Mesodermal cell (in vitro differentiated cells): ENCODE measurements at regions not wholly inside any gene's neighbourhood (a gene's known extent, or its start where the extent isn't known, plus 50 kb on each side); places are given as distances from the start of the nearest gene placed in this dataset.
"Not testable (repeated sequence)": the region's sequence is repeated elsewhere in the genome, so short reads cannot be mapped to it uniquely, and the experiment has no call there.

Experiments
- H3K27ac ChIP-seq: 2 replicates; pipeline ENCODE4 v1.7.0; 2013; ENCODE audit warnings: mild to moderate bottlenecking, low read depth, low read length, moderate library complexity; ENCODE audit not compliant: severe bottlenecking
- H3K36me3 ChIP-seq: 2 replicates; pipeline ENCODE4 v1.7.1; 2013; ENCODE audit warnings: mild to moderate bottlenecking, low read length, moderate library complexity; ENCODE audit not compliant: control insufficient read depth, insufficient read depth
- H3K4me1 ChIP-seq: one replicate; pipeline ENCODE4 v1.7.1; 2013; ENCODE audit warnings: mild to moderate bottlenecking, low read length; ENCODE audit not compliant: insufficient read depth, control insufficient read depth, poor library complexity, severe bottlenecking
- H3K4me3 ChIP-seq: 2 replicates; pipeline ENCODE4 v1.7.0; 2013; ENCODE audit warnings: low read length, control low read depth, mild to moderate bottlenecking; ENCODE audit not compliant: insufficient read depth, poor library complexity, severe bottlenecking; ENCODE audit errors: extremely low read depth
- H3K9me3 ChIP-seq: 2 replicates; pipeline ENCODE4 v1.7.1; 2013; ENCODE audit warnings: mild to moderate bottlenecking, low read length, moderate library complexity; ENCODE audit not compliant: control insufficient read depth
- WGBS, 2 experiments: methylation state at CpG; one replicate each; pipeline ENCODE4 v1.1.5; 2013; ENCODE audit warnings: missing lambda C conversion rate in 2 of 2; ENCODE audit not compliant: insufficient coverage in 2 of 2; 5-methylcytosine and 5-hydroxymethylcytosine counted together

GRCh38 chrX:74015379-74016019 lies 163.0 kb upstream of the XIST start:
- 0% methylated on average over 1 of the region's 7 CpGs; no CpG with 5 or more reads in 1 of the 2 experiments for WGBS, 2 experiments

GRCh38 chrX:74009041-74009440 lies 156.5 kb upstream of the XIST start:
- no peak overlapping the region for H3K27ac ChIP-seq

More at GRCh38 chrX:74015379-74016019, 163.0 kb upstream of the XIST start:
- Histone ChIP-seq H3K4me3 (no peak overlapping the region), H3K27ac (no peak overlapping the region), H3K9me3 (no peaks in the 10 kb centered on the region), H3K36me3 (no peaks in the 10 kb centered on the region), H3K4me1 (no peaks in the 10 kb centered on the region)

GRCh38 chrX:73992019-73992418 lies 139.5 kb upstream of the XIST start:
- Histone ChIP-seq H3K4me3 (no peak overlapping the region), H3K4me1 (no peaks in the 10 kb centered on the region), H3K36me3 (peaks cover 24% of the 10 kb centered on the region), H3K9me3 (no peaks in the 10 kb centered on the region), H3K27ac (no peak overlapping the region)
- 95% methylated on average over 4 of the region's 6 CpGs; no CpG with 5 or more reads in 1 of the 2 experiments for WGBS, 2 experiments

More at GRCh38 chrX:74009041-74009440, 156.5 kb upstream of the XIST start:
- Histone ChIP-seq H3K9me3 (no peaks in the 10 kb centered on the region), H3K4me3 (no peak overlapping the region), H3K36me3 (peaks cover 7% of the 10 kb centered on the region), H3K4me1 (no peaks in the 10 kb centered on the region)
- WGBS, 2 experiments = 80% methylated on average over 1 of the region's 2 CpGs; no CpG with 5 or more reads in 1 of the 2 experiments

- Histone ChIP-seq H3K4me1 (no peaks in the 10 kb centered on the region), H3K4me3 (no peak overlapping the region), H3K27ac (no peak overlapping the region), H3K36me3 (peaks cover 22% of the 10 kb centered on the region), H3K9me3 (no peaks in the 10 kb centered on the region)
Measured at GRCh38 chrX:73987166-73987565, 134.7 kb upstream of the XIST start.

DNA sequence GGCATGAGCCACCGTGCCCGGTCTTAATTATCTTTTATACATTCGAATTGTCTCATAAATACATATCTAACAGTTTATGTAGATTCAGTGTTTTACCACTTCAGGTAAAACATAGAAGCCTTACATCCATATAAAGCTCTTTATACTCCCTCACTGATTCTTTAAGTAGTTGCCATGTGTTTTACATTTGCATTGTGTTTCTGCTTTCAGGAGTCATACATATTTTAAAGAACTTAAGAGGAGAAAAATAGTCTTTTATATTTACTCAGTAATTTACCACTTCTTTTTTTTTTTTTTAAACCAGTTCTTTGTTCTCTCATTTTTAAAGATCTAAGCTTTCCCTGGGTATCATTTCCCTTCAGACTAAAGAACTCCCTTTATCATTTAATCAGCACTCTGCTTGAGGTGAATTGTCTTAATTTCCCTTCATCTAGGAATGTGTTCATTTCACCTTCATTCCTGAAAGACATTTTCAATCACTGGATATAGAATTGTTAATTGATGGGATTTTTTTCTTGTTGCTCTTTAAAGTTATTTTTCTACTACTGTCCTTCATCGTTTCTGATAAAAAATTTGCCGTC lies 127.1 kb upstream of the XIST start:
- H3K27ac ChIP-seq = no peak overlapping the region
- H3K36me3 ChIP-seq = peaks cover 16% of the 10 kb centered on the region
- no peak overlapping the region for H3K4me3 ChIP-seq
- WGBS, 2 experiments = no CpG with 5 or more reads among the region's 5 CpGs
- H3K4me1 ChIP-seq = no peaks in the 10 kb centered on the region
- H3K9me3 ChIP-seq = no peaks in the 10 kb centered on the region

GRCh38 chrX:73977542-73978169 lies 125.1 kb upstream of the XIST start:
- WGBS, 2 experiments = no CpG with 5 or more reads among the region's 8 CpGs
- Histone ChIP-seq H3K9me3 (no peaks in the 10 kb centered on the region), H3K4me3 (no peak overlapping the region), H3K4me1 (no peaks in the 10 kb centered on the region), H3K27ac (no peak overlapping the region), H3K36me3 (peaks cover 7% of the 10 kb centered on the region)

DNA sequence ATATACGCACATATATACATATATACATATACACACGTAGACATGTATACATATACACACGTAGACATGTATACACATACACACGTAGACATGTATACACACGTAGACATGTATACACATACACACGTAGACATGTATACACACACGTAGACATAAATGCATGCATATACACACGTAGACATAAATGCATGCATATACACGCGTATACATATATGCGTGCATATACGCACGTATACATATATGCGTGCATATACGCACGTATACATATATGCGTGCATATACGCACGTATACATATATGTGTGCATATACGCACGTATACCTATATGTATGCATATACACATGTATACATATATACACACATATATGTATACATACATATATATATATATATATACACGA lies 114.9 kb upstream of the XIST start:
- WGBS, 2 experiments = 94 to 96% methylated on average over 8 to 16 of the region's 22 CpGs
- not testable (repeated sequence) for H3K9me3 ChIP-seq, H3K4me1 ChIP-seq, H3K27ac ChIP-seq, H3K4me3 ChIP-seq
- H3K36me3 ChIP-seq = peaks cover 23% of the 10 kb centered on the region

- no peaks in the 10 kb centered on the region for H3K9me3 ChIP-seq
- H3K4me1 ChIP-seq = no peaks in the 10 kb centered on the region
- no peak overlapping the region for H3K27ac ChIP-seq
- WGBS, 2 experiments = 50% methylated on average over 1 of the region's 2 CpGs; no CpG with 5 or more reads in 1 of the 2 experiments
- no peak overlapping the region for H3K4me3 ChIP-seq
- H3K36me3 ChIP-seq = peaks cover 22% of the 10 kb centered on the region
Measured at GRCh38 chrX:73965833-73966232, 113.3 kb upstream of the XIST start.

DNA sequence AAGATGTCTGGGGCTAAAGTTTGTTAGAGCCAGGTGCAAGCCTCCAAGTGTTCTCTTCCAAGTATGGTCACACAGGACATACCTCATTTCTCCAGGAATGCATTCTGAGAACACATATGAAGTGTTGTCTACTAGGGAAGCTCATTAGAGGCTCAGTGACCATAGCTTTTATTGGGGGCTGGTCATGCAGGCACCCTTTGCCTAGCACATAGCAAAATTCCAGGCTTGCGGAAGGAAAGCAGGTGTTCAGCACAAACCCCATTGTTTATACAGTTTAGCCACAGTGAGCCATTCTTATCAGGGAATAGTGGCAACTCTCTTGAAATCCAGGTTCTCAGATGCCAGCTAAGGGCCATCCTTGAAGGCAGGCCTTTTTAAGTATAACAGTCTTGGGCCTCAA lies 112.1 kb upstream of the XIST start:
- no CpG with 5 or more reads among the region's 1 CpG for WGBS, 2 experiments
- Histone ChIP-seq H3K36me3 (peaks cover 13% of the 10 kb centered on the region), H3K9me3 (no peaks in the 10 kb centered on the region), H3K4me3 (no peak overlapping the region), H3K27ac (no peak overlapping the region), H3K4me1 (no peaks in the 10 kb centered on the region)

DNA sequence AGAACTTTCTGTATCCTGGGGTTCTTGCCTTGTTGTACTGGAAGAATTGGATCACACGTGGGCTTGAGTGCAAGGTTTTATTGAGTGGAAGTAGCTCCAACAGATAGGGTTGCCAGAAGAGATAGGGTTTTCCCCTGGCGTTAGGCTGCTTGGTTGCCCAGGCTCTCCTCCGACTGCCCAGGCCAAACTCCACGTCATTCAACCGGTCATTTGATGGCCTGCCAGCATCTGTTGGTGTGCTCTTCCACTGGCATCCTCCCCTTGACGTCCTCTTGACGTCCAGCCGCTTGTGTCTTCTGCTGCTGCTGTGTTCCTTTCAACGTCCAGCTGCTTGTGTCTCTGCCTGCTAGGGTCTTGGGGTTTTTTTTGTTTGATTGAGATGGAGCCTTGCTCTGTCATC lies 111.2 kb upstream of the XIST start:
- WGBS, 2 experiments = 97% methylated on average over 4 of the region's 9 CpGs; no CpG with 5 or more reads in 1 of the 2 experiments
- H3K9me3 ChIP-seq = no peaks in the 10 kb centered on the region
- H3K36me3 ChIP-seq = peaks cover 18% of the 10 kb centered on the region
- H3K27ac ChIP-seq = no peak overlapping the region
- no peak overlapping the region for H3K4me3 ChIP-seq
- H3K4me1 ChIP-seq = no peaks in the 10 kb centered on the region

GRCh38 chrX:73962948-73963347 lies 110.4 kb upstream of the XIST start:
- 87 to 100% methylated on average over 3 of the region's 8 CpGs for WGBS, 2 experiments
- H3K27ac ChIP-seq = no peak overlapping the region
- H3K4me3 ChIP-seq = no peak overlapping the region
- no peaks in the 10 kb centered on the region for H3K4me1 ChIP-seq
- H3K36me3 ChIP-seq = peaks cover 18% of the 10 kb centered on the region
- no peaks in the 10 kb centered on the region for H3K9me3 ChIP-seq
